ENCODE measurements at regions not wholly inside any gene's neighbourhood (a gene's known extent, or its start where the extent isn't known, plus 50 kb on each side); places are given as distances from the start of the nearest gene placed in this dataset.

GRCh38 chr15:46567968-46568367, 933.1 kb downstream of the SQOR start:
- DNase-seq = no peak

- no peak for DNase-seq
Observed at GRCh38 chr15:46569781-46570180, 935.0 kb downstream of the SQOR start.

- DNase-seq = no peak
Observed at GRCh38 chr15:46576646-46577395, 942.0 kb downstream of the SQOR start.

- no peak for DNase-seq
Observed at GRCh38 chr15:46577767-46578166, 942.9 kb downstream of the SQOR start.

GRCh38 chr15:46580487-46580886, 945.7 kb downstream of the SQOR start:
- DNase-seq = no peak

- no peak for DNase-seq
Observed at GRCh38 chr15:46580924-46581323, 946.1 kb downstream of the SQOR start.

- no peak for DNase-seq
Observed at GRCh38 chr15:46589088-46589487, 954.3 kb downstream of the SQOR start.

- no peak for DNase-seq
Observed at GRCh38 chr15:46591462-46591861, 956.6 kb downstream of the SQOR start.

GRCh38 chr15:46595016-46595415, 960.2 kb downstream of the SQOR start:
- DNase-seq = no peak

- DNase-seq = peak; percentile 31
Observed at GRCh38 chr15:46607077-46607476, 972.2 kb downstream of the SQOR start.

GRCh38 chr15:46616033-46616432, 981.2 kb downstream of the SQOR start:
- no peak for DNase-seq

GRCh38 chr15:46617507-46617906, 982.7 kb downstream of the SQOR start:
- no peak for DNase-seq

GRCh38 chr15:46618984-46619383, 984.2 kb downstream of the SQOR start:
- DNase-seq = no peak

GRCh38 chr15:46620392-46621013, 985.7 kb downstream of the SQOR start:
- no peak for DNase-seq

- peak; percentile 5 for DNase-seq
Observed at GRCh38 chr15:46622851-46623250, 988.0 kb downstream of the SQOR start.

- DNase-seq = no peak
Observed at GRCh38 chr15:46636206-46636605, 1001.4 kb downstream of the SQOR start.

- no peak for DNase-seq
Observed at GRCh38 chr15:46644501-46645481, 1010.0 kb downstream of the SQOR start.

GRCh38 chr15:46646490-46646889, 1011.7 kb downstream of the SQOR start:
- peak; percentile 33 for DNase-seq

GRCh38 chr15:46647046-46647445, 1012.2 kb downstream of the SQOR start:
- no peak for DNase-seq

- DNase-seq = no peak
Observed at GRCh38 chr15:46652266-46652665, 1017.4 kb downstream of the SQOR start.

- DNase-seq = no peak
Observed at GRCh38 chr15:46654993-46655392, 1020.2 kb downstream of the SQOR start.

- no peak for DNase-seq
Observed at GRCh38 chr15:46660096-46660842, 1025.4 kb downstream of the SQOR start.

GRCh38 chr15:46670258-46670657, 1035.4 kb downstream of the SQOR start:
- DNase-seq = no peak
